ENCODE measurements at regions not wholly inside any gene's neighbourhood (a gene's known extent, or its start where the extent isn't known, plus 50 kb on each side); places are given as distances from the start of the nearest gene placed in this dataset.
"Not testable (repeated sequence)": the region's sequence is repeated elsewhere in the genome, so short reads cannot be mapped to it uniquely, and the experiment has no call there.

- no peak overlapping the region for H3K4me3 ChIP-seq (replicated peaks; ENCODE audit: low read depth, low read length)
- no peak for DNase-seq (ENCODE audit: extremely low read depth, low read depth)
- no peak for TF ChIP-seq CTCF (IDR thresholded peaks at IDR 0.05; ENCODE audit: low read depth, low read length, missing control alignments)
Measured at GRCh38 chr7:145378197-145378596, 542.3 kb upstream of the TPK1 start.

GRCh38 chr7:145360511-145361100, 524.8 kb upstream of the TPK1 start:
- no peak overlapping the region for H3K4me3 ChIP-seq (replicated peaks; ENCODE audit: low read depth, low read length)
- no peak for DNase-seq (ENCODE audit: extremely low read depth, low read depth)
- no peak for TF ChIP-seq CTCF (IDR thresholded peaks at IDR 0.05; ENCODE audit: low read depth, low read length, missing control alignments)

GRCh38 chr7:145350334-145350733, 514.5 kb upstream of the TPK1 start:
- no peak for DNase-seq (ENCODE audit: extremely low read depth, low read depth)
- no peak for TF ChIP-seq CTCF (IDR thresholded peaks at IDR 0.05; ENCODE audit: low read depth, low read length, missing control alignments)
- no peak overlapping the region for H3K4me3 ChIP-seq (replicated peaks; ENCODE audit: low read depth, low read length)

- not testable (repeated sequence) for DNase-seq (ENCODE audit: extremely low read depth, low read depth)
Measured at GRCh38 chr7:145349452-145349851, 513.6 kb upstream of the TPK1 start.

GRCh38 chr7:145347271-145347670, 511.4 kb upstream of the TPK1 start:
- DNase-seq (ENCODE audit: extremely low read depth, low read depth): no peak
- no peak for TF ChIP-seq CTCF (IDR thresholded peaks at IDR 0.05; ENCODE audit: low read depth, low read length, missing control alignments)
- H3K4me3 ChIP-seq (replicated peaks; ENCODE audit: low read depth, low read length): no peak overlapping the region

More at GRCh38 chr7:145349452-145349851, 513.6 kb upstream of the TPK1 start:
- H3K4me3 ChIP-seq (replicated peaks; ENCODE audit: low read depth, low read length): not testable (repeated sequence)

GRCh38 chr7:145339319-145339718, 503.5 kb upstream of the TPK1 start:
- no peak for DNase-seq (ENCODE audit: extremely low read depth, low read depth)
- TF ChIP-seq CTCF (IDR thresholded peaks at IDR 0.05; ENCODE audit: low read depth, low read length, missing control alignments): no peak
- H3K4me3 ChIP-seq (replicated peaks; ENCODE audit: low read depth, low read length): no peak overlapping the region

GRCh38 chr7:145331522-145331921, 495.7 kb upstream of the TPK1 start:
- no peak overlapping the region for H3K4me3 ChIP-seq (replicated peaks; ENCODE audit: low read depth, low read length)
- no peak for DNase-seq (ENCODE audit: extremely low read depth, low read depth)
- TF ChIP-seq CTCF (IDR thresholded peaks at IDR 0.05; ENCODE audit: low read depth, low read length, missing control alignments): no peak

All from HFF-Myc (cell line).